ENCODE measurements at regions not wholly inside any gene's neighbourhood (a gene's known extent, or its start where the extent isn't known, plus 50 kb on each side); places are given as distances from the start of the nearest gene placed in this dataset.

DNA sequence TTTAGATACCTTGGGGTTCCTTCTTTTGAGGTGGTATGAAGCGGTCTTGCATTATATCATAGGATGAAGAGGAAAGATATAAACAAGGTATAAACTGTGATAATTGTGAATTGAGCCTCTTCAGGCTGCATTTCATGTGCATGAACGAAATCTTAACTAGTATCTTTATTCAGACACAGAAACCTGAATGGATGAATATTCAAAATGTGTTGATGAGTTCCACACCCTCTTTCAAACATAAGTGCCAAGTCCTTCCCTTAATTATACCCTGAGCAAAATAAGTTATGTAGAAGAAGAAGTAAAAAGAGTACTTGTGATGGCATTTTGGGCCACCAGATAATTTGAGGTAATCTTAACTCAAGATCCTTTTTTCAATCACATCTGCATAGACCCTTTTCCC, 103.1 kb upstream of the CFAP20DC start:
- H3K4me3 ChIP-seq, result no peak overlapping the region

DNA sequence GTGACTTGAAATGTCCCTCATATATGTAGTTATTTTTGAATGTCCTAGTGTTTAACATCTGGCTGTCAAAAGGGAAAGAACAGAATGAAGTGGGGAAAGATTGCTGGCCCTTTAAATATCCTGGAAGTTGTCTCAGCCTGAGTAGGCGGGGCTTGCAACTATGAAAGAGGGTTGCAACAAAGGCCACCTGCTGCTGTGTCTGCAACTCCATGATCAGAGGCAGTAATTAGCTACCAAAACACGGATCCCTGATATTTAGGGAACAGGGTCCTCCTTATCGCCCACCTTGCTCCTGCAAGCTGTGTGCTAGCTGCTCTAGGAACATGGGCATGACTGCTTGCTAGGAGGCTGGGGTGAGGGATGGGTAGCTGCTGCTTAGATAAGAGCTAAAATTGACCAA, 100.2 kb upstream of the CFAP20DC start:
- Histone ChIP-seq H3K4me3 (no peak overlapping the region), H3K27me3 (replicated peaks; ENCODE audit: insufficient read depth) (no peaks in the 10 kb centered on the region), H3K9me3 (no peaks in the 10 kb centered on the region), H3K4me1 (ENCODE audit: control insufficient read depth in 1 of 2, low read depth in 2 of 2) (no peaks in the 10 kb centered on the region), H3K36me3 (no peaks in the 10 kb centered on the region), H3K27ac (no peak overlapping the region)
- TF ChIP-seq, protein P1, sequence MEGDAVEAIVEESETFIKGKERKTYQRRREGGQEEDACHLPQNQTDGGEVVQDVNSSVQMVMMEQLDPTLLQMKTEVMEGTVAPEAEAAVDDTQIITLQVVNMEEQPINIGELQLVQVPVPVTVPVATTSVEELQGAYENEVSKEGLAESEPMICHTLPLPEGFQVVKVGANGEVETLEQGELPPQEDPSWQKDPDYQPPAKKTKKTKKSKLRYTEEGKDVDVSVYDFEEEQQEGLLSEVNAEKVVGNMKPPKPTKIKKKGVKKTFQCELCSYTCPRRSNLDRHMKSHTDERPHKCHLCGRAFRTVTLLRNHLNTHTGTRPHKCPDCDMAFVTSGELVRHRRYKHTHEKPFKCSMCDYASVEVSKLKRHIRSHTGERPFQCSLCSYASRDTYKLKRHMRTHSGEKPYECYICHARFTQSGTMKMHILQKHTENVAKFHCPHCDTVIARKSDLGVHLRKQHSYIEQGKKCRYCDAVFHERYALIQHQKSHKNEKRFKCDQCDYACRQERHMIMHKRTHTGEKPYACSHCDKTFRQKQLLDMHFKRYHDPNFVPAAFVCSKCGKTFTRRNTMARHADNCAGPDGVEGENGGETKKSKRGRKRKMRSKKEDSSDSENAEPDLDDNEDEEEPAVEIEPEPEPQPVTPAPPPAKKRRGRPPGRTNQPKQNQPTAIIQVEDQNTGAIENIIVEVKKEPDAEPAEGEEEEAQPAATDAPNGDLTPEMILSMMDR (IDR thresholded peaks at IDR 0.05), result no peak
- no peak for DNase-seq (ENCODE audit: low spot score)
- no peak for ATAC-seq (ENCODE audit: insufficient number of reproducible peaks, low FRiP score, low read depth)

More for the DNA sequence above, 103.1 kb upstream of the CFAP20DC start:
- Histone ChIP-seq H3K36me3 (no peaks in the 10 kb centered on the region), H3K27me3 (replicated peaks; ENCODE audit: insufficient read depth) (no peaks in the 10 kb centered on the region), H3K9me3 (no peaks in the 10 kb centered on the region), H3K27ac (no peak overlapping the region), H3K4me1 (ENCODE audit: control insufficient read depth in 1 of 2, low read depth in 2 of 2) (no peaks in the 10 kb centered on the region)
- no peak for DNase-seq (ENCODE audit: low spot score)
- ATAC-seq (ENCODE audit: insufficient number of reproducible peaks, low FRiP score, low read depth), result no peak
- TF ChIP-seq, protein P1 (IDR thresholded peaks at IDR 0.05), result no peak

DNA sequence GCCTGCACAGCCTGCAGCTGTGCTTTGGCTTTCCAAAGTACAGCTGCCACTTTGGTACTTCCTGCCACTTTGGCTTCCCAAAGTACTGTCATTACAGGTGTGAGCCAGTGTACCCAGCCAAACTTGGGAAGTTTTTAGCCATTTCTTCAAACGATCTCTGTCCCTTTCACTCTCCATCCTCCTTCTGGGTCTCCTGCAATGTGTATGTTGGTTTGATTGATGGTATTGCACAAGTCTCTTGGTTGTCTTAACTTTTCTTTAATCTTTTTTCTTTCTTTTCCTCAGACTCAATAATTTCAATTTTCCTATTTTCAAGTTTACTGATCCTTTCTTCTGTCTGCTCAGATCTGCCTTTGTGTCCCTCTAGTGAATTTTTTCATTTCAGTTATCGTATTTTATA, 99.3 kb upstream of the CFAP20DC start:
- TF ChIP-seq, protein P1 (IDR thresholded peaks at IDR 0.05), result no peak
- no peaks in the 10 kb centered on the region for H3K9me3 ChIP-seq
- H3K27ac ChIP-seq, result no peak overlapping the region
- no peaks in the 10 kb centered on the region for H3K27me3 ChIP-seq (replicated peaks; ENCODE audit: insufficient read depth)
- DNase-seq (ENCODE audit: low spot score), result no peak
- H3K4me3 ChIP-seq, result no peak overlapping the region
- ATAC-seq (ENCODE audit: insufficient number of reproducible peaks, low FRiP score, low read depth), result no peak
- no peaks in the 10 kb centered on the region for H3K4me1 ChIP-seq (ENCODE audit: control insufficient read depth in 1 of 2, low read depth in 2 of 2)
- no peaks in the 10 kb centered on the region for H3K36me3 ChIP-seq

DNA sequence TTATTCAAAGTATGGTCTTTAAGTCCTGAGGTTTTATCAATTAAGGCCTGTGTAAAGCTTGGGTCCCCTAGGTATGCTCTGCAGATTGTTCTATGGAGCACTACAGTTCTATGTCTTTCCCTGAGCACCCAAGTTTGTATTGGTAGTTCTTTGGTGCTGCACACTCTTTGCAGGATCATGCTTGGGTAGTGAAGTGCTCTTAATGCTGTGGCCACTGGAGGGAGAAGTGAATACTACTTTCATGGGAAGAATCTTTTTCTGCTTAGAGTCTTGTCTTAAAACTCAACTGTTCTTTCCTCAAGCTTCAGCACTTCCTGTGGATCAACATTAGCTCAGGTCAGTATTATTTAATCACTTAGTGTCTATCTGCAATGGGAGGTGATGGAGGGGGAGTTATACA, 93.6 kb upstream of the CFAP20DC start:
- no peak overlapping the region for H3K27ac ChIP-seq
- no peaks in the 10 kb centered on the region for H3K27me3 ChIP-seq (replicated peaks; ENCODE audit: insufficient read depth)
- DNase-seq (ENCODE audit: low spot score) (no peak), ATAC-seq (ENCODE audit: insufficient number of reproducible peaks, low FRiP score, low read depth) (no peak)
- no peaks in the 10 kb centered on the region for H3K9me3 ChIP-seq
- no peaks in the 10 kb centered on the region for H3K4me1 ChIP-seq (ENCODE audit: control insufficient read depth in 1 of 2, low read depth in 2 of 2)
- H3K4me3 ChIP-seq, result no peak overlapping the region
- TF ChIP-seq, protein P1 (IDR thresholded peaks at IDR 0.05), result no peak
- H3K36me3 ChIP-seq, result no peaks in the 10 kb centered on the region

DNA sequence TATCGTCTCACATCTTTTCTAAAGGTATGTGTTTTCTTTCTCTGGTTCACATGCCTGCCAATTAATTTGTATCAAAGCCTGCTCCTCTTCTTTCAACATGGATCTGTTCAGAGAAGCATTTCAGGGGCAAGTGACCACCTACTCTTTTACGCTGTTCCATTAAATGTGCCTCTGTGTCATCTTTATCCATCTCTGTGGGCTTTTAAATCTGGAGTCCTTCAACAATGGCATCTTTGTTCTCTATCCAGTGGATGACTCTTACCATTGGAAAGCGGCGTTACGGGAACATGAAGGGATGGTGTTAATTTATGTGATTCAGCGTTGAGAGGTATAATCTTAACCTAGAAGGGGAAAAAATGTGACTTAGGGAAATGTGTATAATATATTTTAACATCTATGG, 92.7 kb upstream of the CFAP20DC start:
- no peak for DNase-seq (ENCODE audit: low spot score)
- Histone ChIP-seq H3K4me3 (no peak overlapping the region), H3K27ac (no peak overlapping the region), H3K9me3 (no peaks in the 10 kb centered on the region), H3K36me3 (no peaks in the 10 kb centered on the region), H3K27me3 (replicated peaks; ENCODE audit: insufficient read depth) (no peaks in the 10 kb centered on the region), H3K4me1 (ENCODE audit: control insufficient read depth in 1 of 2, low read depth in 2 of 2) (no peaks in the 10 kb centered on the region)
- TF ChIP-seq, protein P1 (IDR thresholded peaks at IDR 0.05), result no peak
- no peak for ATAC-seq (ENCODE audit: insufficient number of reproducible peaks, low FRiP score, low read depth)
